Smooth muscle cell (in vitro differentiated cells): ENCODE measurements at regions not wholly inside any gene's neighbourhood (a gene's known extent, or its start where the extent isn't known, plus 50 kb on each side); places are given as distances from the start of the nearest gene placed in this dataset.

Experiments
- DNase-seq: peaks from one replicate; lab custom pipeline; 2025; ENCODE audit not compliant: unreplicated experiment; lab: John Stamatoyannopoulos, UW
- H2AFZ ChIP-seq: fragments of 200-600 bp; sonication (generic); 2 replicates; pipeline ENCODE4 v1.6.0; 2016; ENCODE audit warnings: antibody characterized with exemption, low read depth, mild to moderate bottlenecking
- H3F3A ChIP-seq: fragments of 200-600 bp; sonication (generic); 2 replicates; pipeline ENCODE4 v1.6.0; 2017; ENCODE audit warnings: antibody characterized with exemption, low read depth
- H3K27ac ChIP-seq: fragments of 200-600 bp; sonication (generic); 2 replicates; pipeline ENCODE4 v1.5.1; 2016; ENCODE audit warnings: low read depth, mild to moderate bottlenecking
- H3K27me3 ChIP-seq: fragments of 200-600 bp; sonication (generic); 2 replicates; pipeline ENCODE4 v1.6.1; 2016; ENCODE audit warnings: low read depth, mild to moderate bottlenecking
- H3K36me3 ChIP-seq: fragments of 200-600 bp; sonication (generic); 2 replicates; pipeline ENCODE4 v1.5.1; 2016; ENCODE audit warnings: low read depth
- H3K4me1 ChIP-seq: fragments of 200-600 bp; sonication (generic); 2 replicates; pipeline ENCODE4 v1.5.1; 2016; ENCODE audit warnings: low read depth
- H3K4me2 ChIP-seq: fragments of 200-600 bp; sonication (generic); 2 replicates; pipeline ENCODE4 v1.6.0; 2016; ENCODE audit warnings: mild to moderate bottlenecking
- H3K4me3 ChIP-seq: fragments of 200-600 bp; sonication (generic); 2 replicates; pipeline ENCODE4 v1.5.1; 2016; ENCODE audit warnings: mild to moderate bottlenecking
- H3K79me2 ChIP-seq: fragments of 200-600 bp; sonication (generic); 2 replicates; pipeline ENCODE4 v1.6.0; 2016; ENCODE audit warnings: low read depth, mild to moderate bottlenecking
- H3K9ac ChIP-seq: fragments of 200-600 bp; sonication (generic); 2 replicates; pipeline ENCODE4 v1.6.0; 2016; ENCODE audit warnings: low read depth
- H3K9me3 ChIP-seq: fragments of 200-600 bp; sonication (generic); replicated peaks from 2 replicates; pipeline ENCODE4 v1.5.1; 2016; ENCODE audit warnings: low read depth
- H4K20me1 ChIP-seq: fragments of 200-600 bp; sonication (generic); 2 replicates; pipeline ENCODE4 v1.6.0; 2016; ENCODE audit warnings: low read depth
- CTCF ChIP-seq: fragments of 200-600 bp; sonication (generic); IDR thresholded peaks from 2 replicates; pipeline ENCODE4 v1.5.1; 2017; ENCODE audit warnings: borderline replicate concordance, mild to moderate bottlenecking, antibody characterized with exemption; ENCODE audit not compliant: insufficient read depth, poor library complexity, severe bottlenecking
- WGBS: methylation state at CpG from one replicate; pipeline ENCODE4 v1.1.7; 2016; ENCODE audit warnings: low lambda C conversion rate; 5-methylcytosine and 5-hydroxymethylcytosine counted together

GRCh38 chr6:170106906-170107525, 183.9 kb downstream of the DLL1 start:
- Histone ChIP-seq H3K27me3 (no peaks in the 10 kb centered on the region), H3K9ac (no peak overlapping the region), H4K20me1 (no peaks in the 10 kb centered on the region), H3K9me3 (no peaks in the 10 kb centered on the region), H3K27ac (no peak overlapping the region), H3K4me2 (no peak overlapping the region), H3K4me1 (no peaks in the 10 kb centered on the region), H3F3A (no peaks in the 10 kb centered on the region), H3K79me2 (no peaks in the 10 kb centered on the region), H2AFZ (no peak overlapping the region), H3K4me3 (no peak overlapping the region), H3K36me3 (no peaks in the 10 kb centered on the region)
- DNase-seq: no peak
- 90% methylated on average over 14 of the region's 14 CpGs for WGBS
- no peak for TF ChIP-seq CTCF

- no peaks in the 10 kb centered on the region for H3K79me2 ChIP-seq
- no peaks in the 10 kb centered on the region for H3K36me3 ChIP-seq
- 95% methylated on average over 30 of the region's 30 CpGs for WGBS
- no peaks in the 10 kb centered on the region for H3K27me3 ChIP-seq
- H3K4me2 ChIP-seq: no peak overlapping the region
- no peaks in the 10 kb centered on the region for H4K20me1 ChIP-seq
- no peaks in the 10 kb centered on the region for H3K9me3 ChIP-seq
- TF ChIP-seq CTCF: no peak
- no peak overlapping the region for H3K9ac ChIP-seq
- H3K27ac ChIP-seq: no peak overlapping the region
- DNase-seq: no peak
- no peaks in the 10 kb centered on the region for H3F3A ChIP-seq
- H3K4me1 ChIP-seq: no peaks in the 10 kb centered on the region
- H2AFZ ChIP-seq: no peak overlapping the region
- no peak overlapping the region for H3K4me3 ChIP-seq
Observed at GRCh38 chr6:170102582-170103481, 188.0 kb downstream of the DLL1 start.

- Histone ChIP-seq H3K79me2 (no peaks in the 10 kb centered on the region), H3K27ac (no peak overlapping the region), H3K4me3 (no peak overlapping the region), H3K9me3 (no peaks in the 10 kb centered on the region), H3K36me3 (no peaks in the 10 kb centered on the region), H2AFZ (no peak overlapping the region), H4K20me1 (no peaks in the 10 kb centered on the region), H3F3A (no peaks in the 10 kb centered on the region), H3K27me3 (no peaks in the 10 kb centered on the region), H3K4me2 (no peak overlapping the region), H3K4me1 (no peaks in the 10 kb centered on the region), H3K9ac (no peak overlapping the region)
- DNase-seq: no peak
- TF ChIP-seq CTCF: no peak
- 85% methylated on average over 7 of the region's 7 CpGs for WGBS
Observed at GRCh38 chr6:170102038-170102437, 188.8 kb downstream of the DLL1 start.
